ENCODE measurements at regions not wholly inside any gene's neighbourhood (a gene's known extent, or its start where the extent isn't known, plus 50 kb on each side); places are given as distances from the start of the nearest gene placed in this dataset.

DNA sequence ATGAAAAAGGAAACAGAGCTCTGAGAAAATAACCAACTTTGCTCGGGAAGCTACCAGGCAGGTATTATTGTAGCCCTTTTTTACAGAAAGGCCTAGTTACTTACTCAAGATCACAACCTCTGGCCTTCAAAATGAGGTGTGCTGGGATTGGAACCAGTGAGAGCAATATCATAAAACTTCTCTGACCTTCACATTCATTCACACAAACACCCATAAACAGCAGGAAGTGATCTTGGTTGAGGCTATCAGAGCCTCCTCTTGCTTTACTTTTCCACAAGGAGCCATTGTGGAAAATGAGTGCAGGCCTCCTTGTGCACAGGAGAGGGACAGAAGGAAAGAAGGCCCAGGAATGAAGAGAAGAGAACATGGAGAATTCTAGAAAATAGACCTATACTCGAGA lies 204.5 kb upstream of the NPVF start:
- ATAC-seq (ENCODE audit: low read depth): no peak
- Mint-ChIP-seq H3K36me3 (ENCODE audit: low read depth) (no peaks in the 10 kb centered on the region), H3K4me3 (no peak overlapping the region), H3K4me1 (peaks cover 3% of the 10 kb centered on the region), H3K27ac (no peak overlapping the region), H3K27me3 (peaks cover 3% of the 10 kb centered on the region), H3K9me3 (no peaks in the 10 kb centered on the region)
- TF ChIP-seq, protein P1, sequence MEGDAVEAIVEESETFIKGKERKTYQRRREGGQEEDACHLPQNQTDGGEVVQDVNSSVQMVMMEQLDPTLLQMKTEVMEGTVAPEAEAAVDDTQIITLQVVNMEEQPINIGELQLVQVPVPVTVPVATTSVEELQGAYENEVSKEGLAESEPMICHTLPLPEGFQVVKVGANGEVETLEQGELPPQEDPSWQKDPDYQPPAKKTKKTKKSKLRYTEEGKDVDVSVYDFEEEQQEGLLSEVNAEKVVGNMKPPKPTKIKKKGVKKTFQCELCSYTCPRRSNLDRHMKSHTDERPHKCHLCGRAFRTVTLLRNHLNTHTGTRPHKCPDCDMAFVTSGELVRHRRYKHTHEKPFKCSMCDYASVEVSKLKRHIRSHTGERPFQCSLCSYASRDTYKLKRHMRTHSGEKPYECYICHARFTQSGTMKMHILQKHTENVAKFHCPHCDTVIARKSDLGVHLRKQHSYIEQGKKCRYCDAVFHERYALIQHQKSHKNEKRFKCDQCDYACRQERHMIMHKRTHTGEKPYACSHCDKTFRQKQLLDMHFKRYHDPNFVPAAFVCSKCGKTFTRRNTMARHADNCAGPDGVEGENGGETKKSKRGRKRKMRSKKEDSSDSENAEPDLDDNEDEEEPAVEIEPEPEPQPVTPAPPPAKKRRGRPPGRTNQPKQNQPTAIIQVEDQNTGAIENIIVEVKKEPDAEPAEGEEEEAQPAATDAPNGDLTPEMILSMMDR (IDR thresholded peaks at IDR 0.05): no peak
- DNase-seq: no peak
- ChIA-PET POLR2A (no interaction called here), CTCF (no interaction called here)
- intact Hi-C loops (cut with micrococcal nuclease): no loop called here

DNA sequence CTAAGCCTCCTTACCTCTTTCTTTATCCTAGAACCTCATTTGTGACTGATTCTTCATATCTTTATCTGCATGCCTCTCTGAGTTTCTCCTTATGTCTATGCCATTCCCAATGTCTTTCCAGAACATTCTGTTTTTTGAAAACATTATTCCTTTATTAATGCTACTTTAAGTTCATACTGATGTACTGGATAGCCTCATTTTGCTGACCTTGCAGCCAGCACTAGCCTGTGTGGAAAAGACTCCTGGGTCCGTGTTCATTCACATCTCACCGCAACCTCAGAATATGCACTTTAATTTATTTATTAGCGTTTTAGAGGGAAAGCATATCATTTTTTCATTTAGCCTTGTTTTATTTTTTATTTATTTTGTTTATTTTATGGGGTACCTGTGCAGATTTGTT lies 208.1 kb upstream of the NPVF start:
- peaks cover 34% of the 10 kb centered on the region for H3K27me3 Mint-ChIP-seq
- no peak overlapping the region for H3K27ac Mint-ChIP-seq
- ATAC-seq (ENCODE audit: low read depth) (no peak), DNase-seq (no peak)
- no peak overlapping the region for H3K4me3 Mint-ChIP-seq
- TF ChIP-seq, protein P1 (IDR thresholded peaks at IDR 0.05): no peak
- peaks cover 5% of the 10 kb centered on the region for H3K36me3 Mint-ChIP-seq (ENCODE audit: low read depth)
- no peaks in the 10 kb centered on the region for H3K4me1 Mint-ChIP-seq
- ChIA-PET CTCF (no interaction called here), POLR2A (no interaction called here)
- peaks cover 19% of the 10 kb centered on the region for H3K9me3 Mint-ChIP-seq
- intact Hi-C loops (cut with micrococcal nuclease): no loop called here

DNA sequence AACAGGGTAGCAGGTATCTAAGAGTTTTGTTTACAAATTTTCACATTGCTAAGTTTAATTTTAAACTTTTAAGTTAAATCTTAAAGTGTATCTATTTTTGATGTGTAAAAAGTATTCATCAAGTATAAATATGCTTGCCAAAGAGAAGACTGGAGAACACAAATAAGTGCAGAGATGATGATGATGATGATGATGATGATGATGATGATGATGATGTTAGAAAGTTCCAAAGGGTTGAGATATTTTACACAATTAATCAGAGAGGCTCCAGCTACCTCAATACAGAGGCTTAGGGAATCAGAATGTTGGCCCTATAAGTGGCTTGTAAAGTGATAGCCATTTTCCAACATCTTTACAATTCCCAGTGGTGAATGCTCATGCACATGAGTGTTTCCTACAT lies 209.0 kb upstream of the NPVF start:
- Mint-ChIP-seq H3K9me3 (peaks cover 27% of the 10 kb centered on the region), H3K4me3 (no peak overlapping the region), H3K27me3 (peaks cover 34% of the 10 kb centered on the region), H3K36me3 (ENCODE audit: low read depth) (peaks cover 5% of the 10 kb centered on the region), H3K4me1 (no peaks in the 10 kb centered on the region), H3K27ac (no peak overlapping the region)
- ChIA-PET POLR2A (no interaction called here), CTCF (no interaction called here)
- DNase-seq (no peak), ATAC-seq (ENCODE audit: low read depth) (no peak)
- intact Hi-C loops (cut with micrococcal nuclease): no loop called here
- TF ChIP-seq, protein P1 (IDR thresholded peaks at IDR 0.05): no peak

DNA sequence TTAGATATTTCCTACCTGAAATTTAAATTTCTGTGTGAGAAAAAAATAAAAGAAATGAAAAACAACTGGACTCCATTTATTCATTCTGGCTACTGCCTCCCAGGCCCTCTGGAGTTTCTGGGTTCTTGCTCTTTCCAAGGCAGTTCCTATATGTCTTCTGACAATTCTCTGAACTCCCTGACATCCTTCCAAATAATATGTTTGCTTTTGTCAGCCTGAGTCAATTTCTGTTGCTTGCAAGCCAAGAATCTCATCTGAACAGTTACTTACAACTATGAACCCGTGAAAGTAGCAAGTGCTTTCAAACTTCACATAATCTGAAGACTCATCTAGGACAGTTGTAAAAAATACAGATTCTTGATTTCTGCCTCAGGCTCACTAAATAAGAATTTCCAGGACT lies 216.7 kb upstream of the NPVF start:
- POLR2A ChIA-PET: no interaction called here
- CTCF ChIA-PET: no interaction called here
- H3K36me3 Mint-ChIP-seq (ENCODE audit: low read depth): peaks cover 9% of the 10 kb centered on the region
- H3K27me3 Mint-ChIP-seq: peaks cover 19% of the 10 kb centered on the region
- no peaks in the 10 kb centered on the region for H3K4me1 Mint-ChIP-seq
- DNase-seq: no peak
- H3K27ac Mint-ChIP-seq: no peak overlapping the region
- H3K4me3 Mint-ChIP-seq: no peak overlapping the region
- intact Hi-C loops (cut with micrococcal nuclease): no loop called here
- H3K9me3 Mint-ChIP-seq: peaks cover 32% of the 10 kb centered on the region
- ATAC-seq (ENCODE audit: low read depth): no peak
- TF ChIP-seq, protein P1 (IDR thresholded peaks at IDR 0.05): no peak

DNA sequence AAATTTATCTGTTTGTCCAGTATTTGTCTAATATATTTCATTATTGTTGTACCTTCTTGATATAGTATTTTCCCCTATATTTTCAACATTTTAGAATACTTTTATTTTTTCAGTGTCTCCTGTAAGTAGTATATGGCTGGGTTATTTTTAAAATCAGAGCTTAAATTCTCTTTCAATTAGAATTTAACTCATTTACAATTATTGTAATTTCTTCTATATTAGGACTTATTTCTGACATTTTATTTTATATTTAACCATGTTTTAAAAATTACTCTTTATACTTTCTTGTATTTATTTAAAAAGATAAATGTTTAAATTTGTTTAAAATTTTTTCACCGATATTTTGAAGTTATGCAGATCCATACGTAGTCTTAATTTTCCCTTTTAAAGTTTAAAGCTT lies 220.0 kb upstream of the NPVF start:
- Mint-ChIP-seq H3K4me1 (no peaks in the 10 kb centered on the region), H3K4me3 (no peak overlapping the region), H3K27ac (no peak overlapping the region), H3K9me3 (peaks cover 4% of the 10 kb centered on the region), H3K27me3 (peaks cover 5% of the 10 kb centered on the region), H3K36me3 (ENCODE audit: low read depth) (no peaks in the 10 kb centered on the region)
- DNase-seq (no peak), ATAC-seq (ENCODE audit: low read depth) (no peak)
- TF ChIP-seq, protein P1 (IDR thresholded peaks at IDR 0.05): no peak
- ChIA-PET CTCF (no interaction called here), POLR2A (no interaction called here)
- intact Hi-C loops (cut with micrococcal nuclease): no loop called here
